GM19239 (cell line): ENCODE measurements at regions not wholly inside any gene's neighbourhood (a gene's known extent, or its start where the extent isn't known, plus 50 kb on each side); places are given as distances from the start of the nearest gene placed in this dataset.

Experiments used
- DNase-seq: peaks from one replicate; pipeline ENCODE4 v3.0.0; 2011; ENCODE audit warnings: low spot score; ENCODE audit not compliant: insufficient read length
- FAIRE-seq: peaks from 2 replicates; lab custom pipeline; 2011; peaks lifted over from hg19 to GRCh38; lab: Jason Lieb, UNC

GRCh38 chr11:80415580-80415979, 974.8 kb upstream of the TENM4 start:
- no peak for DNase-seq
- no peak for FAIRE-seq

- no peak for FAIRE-seq
- no peak for DNase-seq
These were observed 973.6 kb upstream of the TENM4 start for GRCh38 chr11:80414181-80415165.

GRCh38 chr11:80412604-80413003, 971.8 kb upstream of the TENM4 start:
- FAIRE-seq: no peak
- no peak for DNase-seq

GRCh38 chr11:80393210-80393609, 952.4 kb upstream of the TENM4 start:
- no peak for FAIRE-seq
- no peak for DNase-seq

- FAIRE-seq: no peak
- DNase-seq: no peak
These were observed 949.7 kb upstream of the TENM4 start for GRCh38 chr11:80390505-80390904.

GRCh38 chr11:80388536-80388935, 947.7 kb upstream of the TENM4 start:
- FAIRE-seq (no peak), DNase-seq (no peak)

GRCh38 chr11:80388130-80388529, 947.3 kb upstream of the TENM4 start:
- DNase-seq (no peak), FAIRE-seq (no peak)

GRCh38 chr11:80383655-80384054, 942.8 kb upstream of the TENM4 start:
- FAIRE-seq (no peak), DNase-seq (no peak)

- FAIRE-seq (no peak), DNase-seq (no peak)
These were observed 938.9 kb upstream of the TENM4 start for GRCh38 chr11:80379620-80380278.

- FAIRE-seq (no peak), DNase-seq (no peak)
These were observed 931.1 kb upstream of the TENM4 start for GRCh38 chr11:80371931-80372330.

GRCh38 chr11:80365980-80366379, 925.1 kb upstream of the TENM4 start:
- FAIRE-seq (no peak), DNase-seq (no peak)

GRCh38 chr11:80365076-80365725, 924.4 kb upstream of the TENM4 start:
- FAIRE-seq (no peak), DNase-seq (no peak)

GRCh38 chr11:80362563-80363340, 921.9 kb upstream of the TENM4 start:
- no peak for FAIRE-seq
- DNase-seq: no peak

GRCh38 chr11:80355251-80355650, 914.4 kb upstream of the TENM4 start:
- FAIRE-seq (no peak), DNase-seq (no peak)

GRCh38 chr11:80350541-80350940, 909.7 kb upstream of the TENM4 start:
- FAIRE-seq (no peak), DNase-seq (no peak)

GRCh38 chr11:80349997-80350396, 909.2 kb upstream of the TENM4 start:
- FAIRE-seq (no peak), DNase-seq (no peak)

- no peak for FAIRE-seq
- DNase-seq: no peak
These were observed 905.7 kb upstream of the TENM4 start for GRCh38 chr11:80346353-80347059.

GRCh38 chr11:80343436-80343835, 902.6 kb upstream of the TENM4 start:
- FAIRE-seq (no peak), DNase-seq (no peak)

GRCh38 chr11:80338231-80338630, 897.4 kb upstream of the TENM4 start:
- FAIRE-seq (no peak), DNase-seq (no peak)

- FAIRE-seq (no peak), DNase-seq (no peak)
These were observed 890.9 kb upstream of the TENM4 start for GRCh38 chr11:80331694-80332093.
